ENCODE measurements at regions not wholly inside any gene's neighbourhood (a gene's known extent, or its start where the extent isn't known, plus 50 kb on each side); places are given as distances from the start of the nearest gene placed in this dataset.
A peak's percentile ranks its signal among the peaks of the same experiment; 100 is the strongest.

- no peak for DNase-seq (ENCODE audit: low spot score)
Observed at GRCh38 chr3:127107491-127108375, 85.2 kb upstream of the PRR23E start.

DNA sequence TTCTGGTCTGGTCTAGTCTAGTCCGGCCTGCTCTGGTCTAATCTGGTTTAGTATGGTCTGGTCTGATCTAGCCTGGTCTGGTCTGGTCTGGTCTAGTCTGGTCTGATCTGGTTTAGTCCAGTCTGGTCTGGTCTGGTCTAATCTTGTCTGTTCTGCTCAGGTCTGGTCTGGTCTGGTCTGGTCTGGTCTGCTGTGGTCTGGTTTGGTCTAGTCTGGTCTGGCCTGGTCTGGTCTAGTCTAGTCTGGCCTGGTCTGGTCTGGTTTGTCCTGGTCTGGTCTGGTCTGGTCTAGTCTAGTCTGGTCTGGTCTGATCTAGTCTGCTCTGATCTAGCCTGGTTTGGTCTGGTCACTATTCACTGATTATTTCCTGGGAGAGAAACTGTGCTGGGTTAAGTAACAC is 84.1 kb upstream of the PRR23E start:
- DNase-seq (ENCODE audit: low spot score): no peak

GRCh38 chr3:127110982-127111693 is 81.8 kb upstream of the PRR23E start:
- DNase-seq (ENCODE audit: low spot score): no peak

GRCh38 chr3:127112796-127113570 is 79.9 kb upstream of the PRR23E start:
- no peak for DNase-seq (ENCODE audit: low spot score)

DNA sequence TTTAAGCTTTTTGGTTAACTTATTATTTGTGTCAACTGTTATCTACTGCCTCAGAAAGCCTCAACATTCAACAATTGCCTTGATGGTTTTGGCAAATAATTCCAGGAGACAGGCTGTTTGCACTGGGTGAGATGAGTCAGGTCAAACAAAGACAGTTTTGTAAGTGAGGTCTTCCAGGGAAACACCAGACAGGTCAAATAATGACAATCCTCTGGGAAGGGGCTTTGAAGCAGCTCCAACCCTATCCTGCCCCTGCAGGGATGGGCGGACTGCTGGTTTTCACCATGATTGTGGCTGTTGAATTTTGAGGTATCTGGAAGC is 79.4 kb upstream of the PRR23E start:
- DNase-seq (ENCODE audit: low spot score): no peak

GRCh38 chr3:127114337-127115070 is 78.4 kb upstream of the PRR23E start:
- no peak for DNase-seq (ENCODE audit: low spot score)

DNA sequence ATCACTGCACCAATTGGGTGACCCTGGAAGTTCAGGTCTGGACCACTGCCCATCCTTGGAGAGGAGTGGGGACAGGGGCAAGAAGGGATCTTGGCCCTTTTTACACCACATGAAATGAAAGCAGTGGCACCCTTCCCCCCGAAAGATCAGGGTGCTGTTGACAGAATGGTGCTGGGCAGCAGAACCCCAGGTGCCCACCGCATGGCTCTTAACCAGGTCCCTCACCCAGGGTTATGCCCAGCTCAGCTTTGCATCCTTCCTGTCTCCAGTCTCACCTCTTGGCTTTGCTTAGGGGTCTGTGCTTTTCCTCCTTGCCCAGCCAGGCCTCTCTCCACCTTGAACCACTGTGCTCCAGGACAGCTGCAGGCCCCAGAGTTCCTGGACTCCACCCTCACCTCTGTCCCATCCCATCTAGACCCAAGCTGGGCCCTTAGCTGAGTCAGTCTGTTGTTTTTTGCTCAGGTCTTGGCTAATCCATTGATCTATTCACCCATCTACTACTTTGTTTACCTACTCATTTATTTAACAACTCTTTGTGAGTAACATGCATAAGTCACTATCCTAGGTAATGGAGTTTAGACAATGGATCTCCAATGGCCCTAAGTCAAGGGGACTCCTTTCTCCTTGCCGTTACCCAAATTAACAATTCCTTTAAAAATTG is 77.1 kb upstream of the PRR23E start:
- no peak for DNase-seq (ENCODE audit: low spot score)

- no peak for DNase-seq (ENCODE audit: low spot score)
Observed at GRCh38 chr3:127118366-127118765, 74.6 kb upstream of the PRR23E start.

GRCh38 chr3:127119693-127120464 is 73.1 kb upstream of the PRR23E start:
- no peak for DNase-seq (ENCODE audit: low spot score)

- no peak for DNase-seq (ENCODE audit: low spot score)
Observed at GRCh38 chr3:127120851-127121647, 71.9 kb upstream of the PRR23E start.

DNA sequence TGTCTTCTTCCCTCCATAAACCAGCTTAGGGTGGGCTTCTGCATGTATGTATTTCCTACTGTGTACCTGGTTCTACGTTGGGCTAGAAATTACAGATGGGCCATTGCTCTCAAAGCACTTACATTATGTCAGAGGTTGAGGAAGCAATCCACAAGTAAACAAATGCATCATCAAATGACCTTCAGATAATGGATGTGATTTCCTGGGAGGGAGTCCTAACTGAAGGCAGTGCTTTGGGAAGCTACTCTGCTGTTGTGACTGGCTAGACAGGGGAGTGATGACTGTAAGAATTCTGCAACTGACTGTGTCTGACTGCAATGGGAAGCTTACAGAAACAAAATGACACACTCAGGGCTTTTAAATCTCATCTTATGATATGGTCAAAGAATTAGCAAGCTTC is 71.0 kb upstream of the PRR23E start:
- DNase-seq (ENCODE audit: low spot score): no peak

- DNase-seq (ENCODE audit: low spot score): no peak
Observed at GRCh38 chr3:127123533-127123932, 69.4 kb upstream of the PRR23E start.

DNA sequence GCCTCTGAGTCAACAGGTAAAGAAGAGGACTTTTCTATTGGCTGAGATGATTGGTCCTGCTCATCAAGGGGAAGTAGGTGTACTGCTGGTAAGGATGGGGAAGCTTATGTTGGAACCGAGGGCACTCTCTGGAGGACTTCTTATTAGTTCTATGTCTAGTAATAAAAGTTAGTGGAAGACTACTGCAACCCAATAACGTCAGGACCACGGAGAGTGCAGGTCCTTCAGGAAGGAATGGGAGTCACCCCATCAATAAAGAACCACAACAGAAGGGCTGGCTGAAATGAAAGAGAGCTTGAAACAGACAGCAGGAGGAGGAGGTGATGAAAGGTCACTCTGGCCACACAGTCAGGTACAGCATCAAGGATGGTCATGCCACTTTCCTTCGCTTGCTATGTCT is 68.8 kb upstream of the PRR23E start:
- peak; percentile 20 for DNase-seq (ENCODE audit: low spot score)

DNA sequence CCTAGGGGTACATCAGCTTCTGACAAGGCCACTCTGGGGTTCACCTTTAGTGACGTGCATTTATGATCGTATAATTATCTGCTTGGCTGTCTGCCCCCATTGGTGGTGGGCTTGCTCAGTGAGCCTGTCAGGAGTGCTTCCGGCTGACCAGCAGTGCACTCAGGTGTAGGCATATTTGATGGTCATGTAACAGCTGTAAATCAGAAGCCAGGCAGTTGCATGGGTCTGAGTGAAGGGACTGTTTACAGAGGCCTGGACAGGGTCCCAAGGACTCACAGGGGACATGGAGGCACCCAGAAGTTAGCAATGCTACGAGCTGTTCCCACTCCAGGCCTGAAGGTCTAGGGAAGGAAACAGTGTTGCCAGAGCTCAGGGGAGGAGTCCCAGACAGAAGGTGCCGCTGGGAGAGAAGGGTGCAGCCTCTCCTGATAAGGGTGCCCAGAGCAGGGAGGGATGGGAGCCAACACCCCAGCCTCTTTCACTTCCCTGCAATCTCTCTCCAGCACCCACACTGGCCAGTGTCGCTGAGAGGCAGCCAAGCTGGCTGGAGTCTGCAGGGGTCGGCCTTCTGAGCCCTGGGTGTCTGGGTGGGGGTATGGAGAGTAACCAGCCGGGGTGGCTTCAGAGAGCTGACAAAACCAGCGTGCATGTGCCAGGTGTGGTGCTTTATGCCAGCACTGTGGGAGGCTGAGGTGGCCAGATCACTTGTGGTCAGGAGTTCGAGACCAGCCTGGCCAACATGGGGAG is 61.3 kb upstream of the PRR23E start:
- no peak for DNase-seq (ENCODE audit: low spot score)

GRCh38 chr3:127132876-127133275 is 60.1 kb upstream of the PRR23E start:
- no peak for DNase-seq (ENCODE audit: low spot score)

GRCh38 chr3:127133971-127134370 is 59.0 kb upstream of the PRR23E start:
- no peak for DNase-seq (ENCODE audit: low spot score)

DNA sequence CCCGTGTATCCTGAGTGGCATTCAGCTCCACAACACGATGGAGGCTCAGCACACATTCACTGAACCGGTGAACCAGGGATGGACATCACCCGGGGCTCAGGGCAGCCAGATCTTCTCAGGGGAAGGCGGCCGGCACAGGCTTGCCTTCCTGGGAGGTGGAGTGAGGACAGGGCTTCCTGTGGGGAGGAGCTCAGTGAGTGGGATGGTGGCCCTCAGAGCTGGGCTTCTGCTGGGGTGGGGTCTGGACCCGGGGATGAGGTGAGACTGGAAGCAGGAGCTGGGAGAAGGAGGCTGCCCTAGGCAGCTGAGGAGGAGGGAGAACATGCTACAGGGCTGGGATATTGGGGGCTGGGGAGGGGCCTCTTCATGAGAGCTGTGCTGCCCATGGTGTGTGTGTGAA is 58.5 kb upstream of the PRR23E start:
- DNase-seq (ENCODE audit: low spot score): no peak

GRCh38 chr3:127134887-127135240 is 58.1 kb upstream of the PRR23E start:
- no peak for DNase-seq (ENCODE audit: low spot score)
